ENCODE measurements at regions not wholly inside any gene's neighbourhood (a gene's known extent, or its start where the extent isn't known, plus 50 kb on each side); places are given as distances from the start of the nearest gene placed in this dataset.

GRCh38 chr7:84823530-84823929 is 363.3 kb downstream of the SEMA3D start:
- ChIA-PET POLR2A (no interaction called here), CTCF (no interaction called here)
- DNase-seq (ENCODE audit: low read depth, low spot score), result no peak
- Histone ChIP-seq H3K27me3 (ENCODE audit: control insufficient read depth, insufficient read depth, low read length) (no peaks in the 10 kb centered on the region), H3K27ac (ENCODE audit: low read depth, low read length) (no peak overlapping the region), H3K4me3 (ENCODE audit: low read depth, low read length) (no peak overlapping the region), H3K9me3 (ENCODE audit: control insufficient read depth, insufficient read depth, low read length) (no peaks in the 10 kb centered on the region)
- TF ChIP-seq CTCF (IDR thresholded peaks at IDR 0.05; ENCODE audit: low read depth, low read length), result no peak

GRCh38 chr7:84822941-84823510 is 363.8 kb downstream of the SEMA3D start:
- Histone ChIP-seq H3K9me3 (ENCODE audit: control insufficient read depth, insufficient read depth, low read length) (no peaks in the 10 kb centered on the region), H3K27me3 (ENCODE audit: control insufficient read depth, insufficient read depth, low read length) (no peaks in the 10 kb centered on the region), H3K4me3 (ENCODE audit: low read depth, low read length) (no peak overlapping the region), H3K27ac (ENCODE audit: low read depth, low read length) (no peak overlapping the region)
- no peak for DNase-seq (ENCODE audit: low read depth, low spot score)
- CTCF ChIA-PET, result no interaction called here
- no peak for TF ChIP-seq CTCF (IDR thresholded peaks at IDR 0.05; ENCODE audit: low read depth, low read length)
- POLR2A ChIA-PET, result no interaction called here

- Histone ChIP-seq H3K27me3 (ENCODE audit: control insufficient read depth, insufficient read depth, low read length) (no peaks in the 10 kb centered on the region), H3K4me3 (ENCODE audit: low read depth, low read length) (no peak overlapping the region), H3K9me3 (ENCODE audit: control insufficient read depth, insufficient read depth, low read length) (no peaks in the 10 kb centered on the region), H3K27ac (ENCODE audit: low read depth, low read length) (no peak overlapping the region)
- DNase-seq (ENCODE audit: low read depth, low spot score), result no peak
- ChIA-PET CTCF (no interaction called here), POLR2A (no interaction called here)
- TF ChIP-seq CTCF (IDR thresholded peaks at IDR 0.05; ENCODE audit: low read depth, low read length), result no peak
These were observed 365.0 kb downstream of the SEMA3D start for GRCh38 chr7:84821671-84822534.

GRCh38 chr7:84820481-84820880 is 366.4 kb downstream of the SEMA3D start:
- no peak for TF ChIP-seq CTCF (IDR thresholded peaks at IDR 0.05; ENCODE audit: low read depth, low read length)
- H3K9me3 ChIP-seq (ENCODE audit: control insufficient read depth, insufficient read depth, low read length), result no peaks in the 10 kb centered on the region
- DNase-seq (ENCODE audit: low read depth, low spot score), result no peak
- ChIA-PET POLR2A (no interaction called here), CTCF (no interaction called here)
- H3K4me3 ChIP-seq (ENCODE audit: low read depth, low read length), result no peak overlapping the region
- no peak overlapping the region for H3K27ac ChIP-seq (ENCODE audit: low read depth, low read length)
- H3K27me3 ChIP-seq (ENCODE audit: control insufficient read depth, insufficient read depth, low read length), result no peaks in the 10 kb centered on the region

GRCh38 chr7:84817016-84817415 is 369.8 kb downstream of the SEMA3D start:
- Histone ChIP-seq H3K27ac (ENCODE audit: low read depth, low read length) (no peak overlapping the region), H3K9me3 (ENCODE audit: control insufficient read depth, insufficient read depth, low read length) (no peaks in the 10 kb centered on the region), H3K27me3 (ENCODE audit: control insufficient read depth, insufficient read depth, low read length) (no peaks in the 10 kb centered on the region), H3K4me3 (ENCODE audit: low read depth, low read length) (no peak overlapping the region)
- TF ChIP-seq CTCF (IDR thresholded peaks at IDR 0.05; ENCODE audit: low read depth, low read length), result no peak
- no peak for DNase-seq (ENCODE audit: low read depth, low spot score)
- ChIA-PET POLR2A (interaction anchor here (0.6 kb wide), 1 partner anchor 265 kb away, joined by 3 read pairs; no protein-coding TSS in a partner anchor), CTCF (no interaction called here)

Measured in AG04450 (cell line).